PFSK-1 (cell line): ENCODE measurements at regions not wholly inside any gene's neighbourhood (a gene's known extent, or its start where the extent isn't known, plus 50 kb on each side); places are given as distances from the start of the nearest gene placed in this dataset.

ENCODE experiments used
- FOXP2 ChIP-seq: optimal IDR thresholded peaks from 2 replicates; pipeline ENCODE3; 2011; ENCODE audit warnings: borderline replicate concordance, control low read depth, inconsistent platforms; ENCODE audit not compliant: insufficient read depth; ENCODE audit errors: extremely low read length, extremely low read depth
- POLR2AphosphoS5 ChIP-seq: IDR thresholded peaks from 2 replicates; pipeline ENCODE4 v1.6.1; 2012; ENCODE audit warnings: low read depth, mild to moderate bottlenecking, control low read depth, low read length, moderate library complexity
- SIN3A ChIP-seq: IDR thresholded peaks from 2 replicates; pipeline ENCODE4 v1.6.1; 2012; ENCODE audit warnings: mild to moderate bottlenecking, low read length, moderate library complexity, borderline replicate concordance; ENCODE audit not compliant: insufficient read depth
- TAF1 ChIP-seq: IDR thresholded peaks from 2 replicates; pipeline ENCODE4 v1.6.1; 2012; ENCODE audit warnings: low read length, control low read depth, borderline replicate concordance; ENCODE audit not compliant: insufficient read depth
- TF ChIP-seq, protein P1 (sequence below), 2 experiments: IDR thresholded peaks; 2 replicates each; pipeline versions ENCODE4 v1.6.1 to v1.8.0; 2011 to 2012; ENCODE audit warnings: low read depth in 2 of 2, low read length in 2 of 2, control low read depth in 1 of 2, inconsistent platforms in 1 of 2, mild to moderate bottlenecking in 1 of 2, moderate library complexity in 1 of 2; ENCODE audit not compliant: insufficient read depth in 1 of 2

DNA sequence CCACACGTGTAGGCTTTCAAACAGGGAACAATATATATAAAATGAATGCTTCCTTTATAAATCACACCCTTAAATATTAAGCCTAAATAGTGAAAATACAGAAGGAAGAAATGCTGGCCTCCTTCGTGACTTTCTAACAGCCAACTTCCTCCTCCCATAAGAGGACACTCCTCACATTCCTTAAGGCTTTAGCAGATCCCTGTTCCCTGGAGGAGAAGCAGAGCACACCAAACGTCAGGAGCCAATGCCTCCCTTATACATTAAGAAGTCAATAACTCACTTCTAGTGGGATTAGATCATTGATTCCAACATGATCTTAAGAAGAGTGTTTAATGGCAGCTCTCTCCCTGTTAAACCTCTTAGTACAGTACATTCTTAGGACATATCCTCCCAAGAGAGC is 108.4 kb upstream of the FAM241A start:
- no peak for TF ChIP-seq POLR2AphosphoS5
- TF ChIP-seq, protein P1, sequence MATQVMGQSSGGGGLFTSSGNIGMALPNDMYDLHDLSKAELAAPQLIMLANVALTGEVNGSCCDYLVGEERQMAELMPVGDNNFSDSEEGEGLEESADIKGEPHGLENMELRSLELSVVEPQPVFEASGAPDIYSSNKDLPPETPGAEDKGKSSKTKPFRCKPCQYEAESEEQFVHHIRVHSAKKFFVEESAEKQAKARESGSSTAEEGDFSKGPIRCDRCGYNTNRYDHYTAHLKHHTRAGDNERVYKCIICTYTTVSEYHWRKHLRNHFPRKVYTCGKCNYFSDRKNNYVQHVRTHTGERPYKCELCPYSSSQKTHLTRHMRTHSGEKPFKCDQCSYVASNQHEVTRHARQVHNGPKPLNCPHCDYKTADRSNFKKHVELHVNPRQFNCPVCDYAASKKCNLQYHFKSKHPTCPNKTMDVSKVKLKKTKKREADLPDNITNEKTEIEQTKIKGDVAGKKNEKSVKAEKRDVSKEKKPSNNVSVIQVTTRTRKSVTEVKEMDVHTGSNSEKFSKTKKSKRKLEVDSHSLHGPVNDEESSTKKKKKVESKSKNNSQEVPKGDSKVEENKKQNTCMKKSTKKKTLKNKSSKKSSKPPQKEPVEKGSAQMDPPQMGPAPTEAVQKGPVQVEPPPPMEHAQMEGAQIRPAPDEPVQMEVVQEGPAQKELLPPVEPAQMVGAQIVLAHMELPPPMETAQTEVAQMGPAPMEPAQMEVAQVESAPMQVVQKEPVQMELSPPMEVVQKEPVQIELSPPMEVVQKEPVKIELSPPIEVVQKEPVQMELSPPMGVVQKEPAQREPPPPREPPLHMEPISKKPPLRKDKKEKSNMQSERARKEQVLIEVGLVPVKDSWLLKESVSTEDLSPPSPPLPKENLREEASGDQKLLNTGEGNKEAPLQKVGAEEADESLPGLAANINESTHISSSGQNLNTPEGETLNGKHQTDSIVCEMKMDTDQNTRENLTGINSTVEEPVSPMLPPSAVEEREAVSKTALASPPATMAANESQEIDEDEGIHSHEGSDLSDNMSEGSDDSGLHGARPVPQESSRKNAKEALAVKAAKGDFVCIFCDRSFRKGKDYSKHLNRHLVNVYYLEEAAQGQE (IDR thresholded peaks at IDR 0.05; ENCODE audit: insufficient read depth in 1 of 2, low read depth in 2 of 2, low read length in 2 of 2), result no peak
- no peak for TF ChIP-seq SIN3A
- no peak for TF ChIP-seq FOXP2
- TF ChIP-seq TAF1, result no peak

- TF ChIP-seq, protein P1 (IDR thresholded peaks at IDR 0.05; ENCODE audit: insufficient read depth in 1 of 2, low read depth in 2 of 2, low read length in 2 of 2), result no peak
- TF ChIP-seq SIN3A, result no peak
- no peak for TF ChIP-seq FOXP2
- no peak for TF ChIP-seq TAF1
These were observed 106.4 kb upstream of the FAM241A start for GRCh38 chr4:112038861-112039260.

GRCh38 chr4:112053825-112054350 is 91.4 kb upstream of the FAM241A start:
- TF ChIP-seq POLR2AphosphoS5, result no peak
- no peak for TF ChIP-seq SIN3A
- TF ChIP-seq, protein P1 (IDR thresholded peaks at IDR 0.05; ENCODE audit: insufficient read depth in 1 of 2, low read depth in 2 of 2, low read length in 2 of 2), result no peak

GRCh38 chr4:112055100-112055499 is 90.2 kb upstream of the FAM241A start:
- TF ChIP-seq SIN3A (no peak), TAF1 (no peak), POLR2AphosphoS5 (no peak), FOXP2 (no peak)
- TF ChIP-seq, protein P1 (IDR thresholded peaks at IDR 0.05; ENCODE audit: insufficient read depth in 1 of 2, low read depth in 2 of 2, low read length in 2 of 2), result no peak

DNA sequence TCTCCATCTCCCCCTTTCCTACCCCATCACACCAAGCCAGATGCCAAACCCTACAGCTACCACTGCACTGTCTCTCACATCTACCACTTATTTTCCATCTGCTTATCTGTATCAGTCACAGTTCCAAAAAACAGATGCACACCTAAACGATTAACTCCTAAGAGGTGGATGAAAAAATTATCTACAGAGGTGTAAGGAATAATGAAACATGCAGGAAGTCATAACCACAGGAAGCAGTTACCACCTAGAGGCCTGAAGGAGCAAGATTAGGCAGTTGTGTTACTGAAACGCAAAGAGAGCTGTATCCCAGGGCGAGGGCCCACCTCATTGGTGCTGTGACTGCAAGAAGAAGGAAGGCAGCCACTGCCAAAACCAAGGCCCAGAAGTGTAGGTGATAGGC is 87.8 kb upstream of the FAM241A start:
- TF ChIP-seq FOXP2 (no peak), SIN3A (no peak), POLR2AphosphoS5 (no peak), TAF1 (no peak)
- TF ChIP-seq, protein P1 (IDR thresholded peaks at IDR 0.05; ENCODE audit: insufficient read depth in 1 of 2, low read depth in 2 of 2, low read length in 2 of 2), result no peak
